ENCODE measurements at regions not wholly inside any gene's neighbourhood (a gene's known extent, or its start where the extent isn't known, plus 50 kb on each side); places are given as distances from the start of the nearest gene placed in this dataset.

DNA sequence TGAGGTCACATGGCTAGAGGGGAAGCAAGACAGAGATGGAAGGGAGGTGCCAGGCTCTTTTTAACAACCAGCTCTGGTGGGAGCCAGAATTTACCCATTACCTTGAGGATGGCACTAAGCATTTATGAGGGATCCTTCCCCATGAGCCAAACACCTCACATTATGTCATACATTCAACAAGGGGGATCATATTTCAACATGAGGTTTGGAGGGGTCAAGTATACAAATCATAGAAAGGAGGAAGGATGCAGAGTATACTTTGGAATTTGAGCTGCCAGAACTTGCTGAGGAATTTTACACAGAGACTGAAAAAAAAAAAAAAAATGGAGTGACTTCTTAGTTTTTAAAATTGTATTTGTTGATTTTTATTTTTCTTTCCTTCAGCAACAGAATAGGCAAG lies 891.4 kb downstream of the CCDC85A start:
- TF ChIP-seq EZH2 (IDR thresholded peaks at IDR 0.05; ENCODE audit: borderline replicate concordance, low read depth, low read length, severe bottlenecking), result no peak
- TF ChIP-seq, protein P1, sequence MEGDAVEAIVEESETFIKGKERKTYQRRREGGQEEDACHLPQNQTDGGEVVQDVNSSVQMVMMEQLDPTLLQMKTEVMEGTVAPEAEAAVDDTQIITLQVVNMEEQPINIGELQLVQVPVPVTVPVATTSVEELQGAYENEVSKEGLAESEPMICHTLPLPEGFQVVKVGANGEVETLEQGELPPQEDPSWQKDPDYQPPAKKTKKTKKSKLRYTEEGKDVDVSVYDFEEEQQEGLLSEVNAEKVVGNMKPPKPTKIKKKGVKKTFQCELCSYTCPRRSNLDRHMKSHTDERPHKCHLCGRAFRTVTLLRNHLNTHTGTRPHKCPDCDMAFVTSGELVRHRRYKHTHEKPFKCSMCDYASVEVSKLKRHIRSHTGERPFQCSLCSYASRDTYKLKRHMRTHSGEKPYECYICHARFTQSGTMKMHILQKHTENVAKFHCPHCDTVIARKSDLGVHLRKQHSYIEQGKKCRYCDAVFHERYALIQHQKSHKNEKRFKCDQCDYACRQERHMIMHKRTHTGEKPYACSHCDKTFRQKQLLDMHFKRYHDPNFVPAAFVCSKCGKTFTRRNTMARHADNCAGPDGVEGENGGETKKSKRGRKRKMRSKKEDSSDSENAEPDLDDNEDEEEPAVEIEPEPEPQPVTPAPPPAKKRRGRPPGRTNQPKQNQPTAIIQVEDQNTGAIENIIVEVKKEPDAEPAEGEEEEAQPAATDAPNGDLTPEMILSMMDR (IDR thresholded peaks at IDR 0.05; ENCODE audit: extremely low read depth in 1 of 2, insufficient read depth in 1 of 2, low read depth in 1 of 2, low read length in 2 of 2), result no peak
- no peak for TF ChIP-seq POLR2AphosphoS5 (IDR thresholded peaks at IDR 0.05; ENCODE audit: insufficient read depth, low read depth, low read length)
- no peak for TF ChIP-seq JUN (IDR thresholded peaks at IDR 0.05; ENCODE audit: borderline replicate concordance, insufficient read depth, insufficient read length, low read depth)
- no peak for TF ChIP-seq POLR2A (IDR thresholded peaks at IDR 0.05; ENCODE audit: low read depth, low read length)

All from endothelial cell of umbilical vein (primary cell).